Mesendoderm (in vitro differentiated cells): ENCODE measurements at regions not wholly inside any gene's neighbourhood (a gene's known extent, or its start where the extent isn't known, plus 50 kb on each side); places are given as distances from the start of the nearest gene placed in this dataset.
"Not testable (repeated sequence)": the region's sequence is repeated elsewhere in the genome, so short reads cannot be mapped to it uniquely, and the experiment has no call there.

ENCODE experiments used
- DNase-seq: peaks from one replicate; pipeline ENCODE4 v3.0.0; 2013
- H2AK5ac ChIP-seq: 2 replicates; pipeline ENCODE4 v1.6.1; 2013; ENCODE audit warnings: low read length, inconsistent platforms
- H2BK120ac ChIP-seq: 2 replicates; pipeline ENCODE4 v1.6.1; 2013; ENCODE audit warnings: low read depth, mild to moderate bottlenecking, low read length, moderate library complexity, mixed read lengths
- H2BK15ac ChIP-seq: replicated peaks from 2 replicates; pipeline ENCODE4 v1.6.1; 2013; ENCODE audit warnings: low read depth, mild to moderate bottlenecking, moderate library complexity
- H2BK5ac ChIP-seq: 2 replicates; pipeline ENCODE4 v1.6.1; 2013; ENCODE audit warnings: low read length, inconsistent platforms
- H3K18ac ChIP-seq: 2 replicates; pipeline ENCODE4 v1.6.1; 2013; ENCODE audit warnings: mild to moderate bottlenecking, low read length, mixed read lengths
- H3K23ac ChIP-seq: one replicate; pipeline ENCODE4 v1.6.1; 2013; ENCODE audit warnings: low read length
- H3K27ac ChIP-seq: 2 replicates; pipeline ENCODE4 v1.5.1; 2013; ENCODE audit warnings: low read depth, mild to moderate bottlenecking, inconsistent platforms, low read length, moderate library complexity
- H3K27me3 ChIP-seq: 2 replicates; pipeline ENCODE4 v1.6.1; 2013; ENCODE audit warnings: low read length, control low read depth, mild to moderate bottlenecking, inconsistent platforms; ENCODE audit not compliant: insufficient read depth, poor library complexity
- H3K36me3 ChIP-seq: 2 replicates; pipeline ENCODE4 v1.6.1; 2013; ENCODE audit warnings: low read length, inconsistent platforms; ENCODE audit not compliant: control insufficient read depth, insufficient read depth
- H3K4ac ChIP-seq: one replicate; pipeline ENCODE4 v1.6.1; 2013; ENCODE audit warnings: low read depth, mild to moderate bottlenecking, low read length, moderate library complexity
- H3K4me1 ChIP-seq: 2 replicates; pipeline ENCODE4 v1.6.1; 2013; ENCODE audit warnings: low read depth, low read length, inconsistent platforms; ENCODE audit not compliant: control insufficient read depth
- H3K4me2 ChIP-seq: 2 replicates; pipeline ENCODE4 v1.6.1; 2013; ENCODE audit warnings: low read length
- H3K4me3 ChIP-seq: 2 replicates; pipeline ENCODE4 v1.5.1; 2013; ENCODE audit warnings: mild to moderate bottlenecking, low read length
- H3K56ac ChIP-seq: one replicate; pipeline ENCODE4 v1.6.1; 2013; ENCODE audit warnings: low read length
- H3K79me1 ChIP-seq: 2 replicates; pipeline ENCODE4 v1.6.1; 2013; ENCODE audit warnings: low read length, inconsistent platforms
- H3K79me2 ChIP-seq: 2 replicates; pipeline ENCODE4 v1.6.1; 2013; ENCODE audit warnings: mild to moderate bottlenecking, low read length; ENCODE audit not compliant: control insufficient read depth, insufficient read depth
- H3K9ac ChIP-seq: 2 replicates; pipeline ENCODE4 v1.6.1; 2013; ENCODE audit warnings: low read length, inconsistent platforms
- H4K5ac ChIP-seq: one replicate; pipeline ENCODE4 v1.6.1; 2013; ENCODE audit warnings: low read length
- H4K8ac ChIP-seq: one replicate; pipeline ENCODE4 v1.6.1; 2013; ENCODE audit warnings: low read depth, mild to moderate bottlenecking, control low read depth, low read length, moderate library complexity
- WGBS: extraction: QIAGEN DNeasy Blood & Tissue Kit; methylation state at CpG from one replicate; pipeline ENCODE4 v1.1.7; 2013; ENCODE audit warnings: low lambda C conversion rate, missing lambda C conversion rate; ENCODE audit not compliant: insufficient coverage; ENCODE audit errors: extremely low coverage; 5-methylcytosine and 5-hydroxymethylcytosine counted together

DNA sequence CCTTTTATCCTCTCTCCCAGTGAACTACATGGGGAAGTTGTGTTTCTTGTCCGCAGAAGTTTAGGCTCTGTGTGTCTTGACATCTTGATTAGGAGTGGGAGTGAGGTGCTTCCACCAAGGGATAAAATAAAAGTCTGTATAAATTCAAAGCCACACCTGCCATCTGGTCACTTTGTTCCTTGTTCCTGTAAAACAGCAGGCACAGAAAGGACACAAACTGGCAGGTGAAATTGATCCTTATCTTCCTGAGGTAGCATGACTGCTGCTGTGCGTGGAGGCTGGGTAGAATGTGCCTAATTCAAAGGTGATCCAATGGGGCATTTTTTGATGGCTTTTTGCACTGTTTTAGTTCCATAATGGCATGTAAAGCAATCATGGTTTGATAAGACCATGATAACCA, 104.3 kb upstream of the KITLG start:
- no peak overlapping the region for H3K23ac ChIP-seq
- WGBS = no CpG with 5 or more reads among the region's 2 CpGs
- no peak overlapping the region for H3K4me2 ChIP-seq
- no peak overlapping the region for H3K9ac ChIP-seq
- no peaks in the 10 kb centered on the region for H3K27me3 ChIP-seq
- no peak overlapping the region for H3K56ac ChIP-seq
- H3K4me3 ChIP-seq = no peak overlapping the region
- H3K27ac ChIP-seq = no peak overlapping the region
- no peaks in the 10 kb centered on the region for H3K79me1 ChIP-seq
- no peak overlapping the region for H3K18ac ChIP-seq
- no peak overlapping the region for H3K4ac ChIP-seq
- DNase-seq = no peak
- no peak overlapping the region for H4K5ac ChIP-seq
- H3K36me3 ChIP-seq = no peaks in the 10 kb centered on the region
- H2BK15ac ChIP-seq = no peak overlapping the region
- H3K79me2 ChIP-seq = no peaks in the 10 kb centered on the region
- no peak overlapping the region for H4K8ac ChIP-seq
- H3K4me1 ChIP-seq = no peaks in the 10 kb centered on the region
- H2BK120ac ChIP-seq = no peak overlapping the region
- H2BK5ac ChIP-seq = no peak overlapping the region
- no peak overlapping the region for H2AK5ac ChIP-seq

DNA sequence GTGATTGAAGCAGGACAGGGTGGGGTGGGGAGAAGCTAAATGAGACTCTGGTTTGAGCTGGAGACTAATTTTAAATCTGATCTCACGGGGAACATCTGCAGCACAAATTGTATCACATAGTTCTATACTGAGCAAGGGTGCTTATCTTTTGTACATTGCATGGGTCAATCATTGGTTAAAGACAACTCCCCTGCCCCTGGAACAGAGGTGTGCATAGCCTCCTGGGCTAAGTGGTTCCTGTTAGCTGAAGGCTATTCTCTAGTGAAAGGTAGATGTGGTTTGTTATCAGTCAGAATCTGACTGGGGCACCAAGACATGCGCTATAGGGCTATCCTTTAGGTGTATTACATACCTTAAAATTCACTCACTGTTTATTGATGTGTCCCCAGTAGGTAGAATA, 103.9 kb upstream of the KITLG start:
- no peak overlapping the region for H3K9ac ChIP-seq
- H3K36me3 ChIP-seq = no peaks in the 10 kb centered on the region
- no peak overlapping the region for H2BK120ac ChIP-seq
- no peak overlapping the region for H3K4ac ChIP-seq
- H4K5ac ChIP-seq = no peak overlapping the region
- DNase-seq = no peak
- no peak overlapping the region for H2BK5ac ChIP-seq
- H3K4me1 ChIP-seq = no peaks in the 10 kb centered on the region
- no peak overlapping the region for H2BK15ac ChIP-seq
- no peak overlapping the region for H3K4me3 ChIP-seq
- no peak overlapping the region for H2AK5ac ChIP-seq
- H3K18ac ChIP-seq = no peak overlapping the region
- H3K23ac ChIP-seq = no peak overlapping the region
- no peak overlapping the region for H3K56ac ChIP-seq
- no peaks in the 10 kb centered on the region for H3K27me3 ChIP-seq
- no peak overlapping the region for H3K27ac ChIP-seq
- H3K4me2 ChIP-seq = no peak overlapping the region
- WGBS = no CpG with 5 or more reads among the region's 2 CpGs
- H3K79me2 ChIP-seq = no peaks in the 10 kb centered on the region
- H4K8ac ChIP-seq = no peak overlapping the region
- no peaks in the 10 kb centered on the region for H3K79me1 ChIP-seq

DNA sequence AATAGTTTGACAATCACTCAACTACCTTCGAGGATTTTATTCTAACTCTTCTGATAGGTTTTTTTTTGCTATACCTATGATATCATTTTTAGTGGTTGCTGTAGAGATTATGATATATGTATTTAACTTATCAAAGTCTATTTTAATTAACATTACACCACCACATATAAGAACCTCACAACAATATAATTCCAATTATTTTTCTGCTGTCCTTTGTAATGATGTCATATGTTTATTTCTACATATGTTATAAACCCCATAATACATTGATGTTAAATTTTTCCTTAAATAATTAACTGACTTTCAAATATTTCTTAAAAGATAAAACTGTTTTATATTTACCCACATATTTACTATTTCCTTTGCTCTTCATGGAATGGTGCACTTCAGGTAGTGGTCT, 103.4 kb upstream of the KITLG start:
- Histone ChIP-seq H3K4me1 (no peaks in the 10 kb centered on the region), H3K23ac (no peak overlapping the region), H3K79me2 (no peaks in the 10 kb centered on the region), H2BK120ac (no peak overlapping the region), H4K5ac (no peak overlapping the region), H3K18ac (no peak overlapping the region), H3K27me3 (no peaks in the 10 kb centered on the region), H3K36me3 (no peaks in the 10 kb centered on the region), H3K4ac (no peak overlapping the region), H2BK15ac (no peak overlapping the region), H4K8ac (no peak overlapping the region), H3K56ac (no peak overlapping the region), H3K79me1 (no peaks in the 10 kb centered on the region), H2AK5ac (no peak overlapping the region), H2BK5ac (no peak overlapping the region), H3K9ac (no peak overlapping the region), H3K4me3 (no peak overlapping the region), H3K27ac (no peak overlapping the region), H3K4me2 (no peak overlapping the region)
- no CpG with 5 or more reads among the region's 1 CpG for WGBS
- no peak for DNase-seq

DNA sequence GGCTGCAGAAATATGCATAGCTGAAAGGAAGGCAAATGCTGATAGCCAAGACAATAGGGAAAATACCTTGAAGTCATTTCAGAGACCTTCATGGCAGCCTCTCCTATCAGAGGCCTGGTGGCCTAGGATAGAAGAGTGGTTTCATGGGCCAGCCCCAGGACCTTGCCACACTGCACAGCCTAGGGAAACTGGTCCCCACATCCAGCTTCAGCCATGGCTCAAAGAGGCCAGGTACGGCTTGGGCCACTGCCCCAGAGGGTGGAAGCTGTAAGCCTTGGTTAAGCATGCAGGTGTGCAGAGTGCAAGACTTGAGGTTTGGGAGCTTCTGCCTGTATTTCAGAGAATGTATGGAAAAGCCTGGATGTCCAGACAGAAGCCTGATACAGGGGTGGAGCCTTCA, 101.0 kb upstream of the KITLG start:
- no peak overlapping the region for H3K27ac ChIP-seq

DNA sequence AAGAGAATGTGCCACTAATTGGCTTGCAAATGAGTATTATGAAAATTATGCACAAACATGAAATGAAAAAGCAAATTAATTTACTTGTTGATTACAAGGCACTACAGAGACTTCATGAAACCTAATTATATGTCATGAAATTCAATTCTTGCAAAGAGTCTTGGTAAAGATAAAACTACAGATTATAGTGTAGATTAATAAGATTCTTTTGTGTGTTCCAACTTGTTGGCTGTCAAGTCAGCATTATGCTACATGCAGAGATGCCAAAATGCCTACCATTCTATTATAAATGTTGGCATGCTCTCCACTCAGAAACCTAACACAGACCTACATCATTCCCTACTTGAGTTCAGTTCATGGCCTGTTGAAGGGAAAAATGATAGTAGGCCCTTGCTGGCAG, 97.2 kb upstream of the KITLG start:
- H3K56ac ChIP-seq = no peak overlapping the region
- no peak overlapping the region for H4K5ac ChIP-seq

More for the DNA sequence above, 101.0 kb upstream of the KITLG start:
- Histone ChIP-seq H4K5ac (no peak overlapping the region), H3K4me3 (no peak overlapping the region), H2BK5ac (no peak overlapping the region), H2BK120ac (no peak overlapping the region), H2BK15ac (no peak overlapping the region), H4K8ac (no peak overlapping the region), H3K23ac (no peak overlapping the region), H3K4me1 (no peaks in the 10 kb centered on the region), H3K79me1 (no peaks in the 10 kb centered on the region), H3K56ac (no peak overlapping the region), H3K18ac (no peak overlapping the region), H3K79me2 (no peaks in the 10 kb centered on the region), H2AK5ac (no peak overlapping the region), H3K27me3 (no peaks in the 10 kb centered on the region), H3K4ac (no peak overlapping the region), H3K36me3 (no peaks in the 10 kb centered on the region), H3K4me2 (no peak overlapping the region), H3K9ac (no peak overlapping the region)
- peak; percentile 12 for DNase-seq
- no CpG with 5 or more reads among the region's 1 CpG for WGBS

DNA sequence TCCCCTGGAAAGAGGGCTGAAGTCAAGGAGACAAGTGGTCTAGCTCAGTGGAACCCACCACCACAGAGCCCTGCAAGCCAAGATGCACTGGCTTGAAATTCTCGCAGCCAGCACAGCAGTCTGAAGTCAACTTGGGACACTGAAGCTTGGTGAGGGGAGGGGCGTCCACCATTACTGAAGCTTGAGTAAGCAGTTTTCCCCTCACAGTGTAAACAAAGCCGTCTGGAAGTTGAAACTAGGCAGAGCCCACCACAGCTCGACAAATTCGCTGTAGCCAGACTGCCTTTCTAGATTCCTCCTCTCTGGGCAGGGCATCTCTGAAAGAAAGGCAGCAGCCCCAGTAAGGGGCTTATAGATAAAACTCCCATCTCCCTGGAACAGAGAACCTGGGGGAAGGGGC, 87.3 kb upstream of the KITLG start:
- not testable (repeated sequence) for H3K4ac ChIP-seq, H3K18ac ChIP-seq, H4K8ac ChIP-seq, H3K9ac ChIP-seq, H3K4me1 ChIP-seq, H3K23ac ChIP-seq, H3K79me1 ChIP-seq, H2AK5ac ChIP-seq, H3K36me3 ChIP-seq, H3K4me3 ChIP-seq, H3K27ac ChIP-seq, H3K4me2 ChIP-seq, H3K27me3 ChIP-seq, H4K5ac ChIP-seq, H2BK15ac ChIP-seq, H2BK5ac ChIP-seq, H3K79me2 ChIP-seq, H2BK120ac ChIP-seq
- DNase-seq = peak; percentile 16
- H3K56ac ChIP-seq = peak overlapping the region; percentile 7
- WGBS = no CpG with 5 or more reads among the region's 5 CpGs

More for the DNA sequence above, 97.2 kb upstream of the KITLG start:
- Histone ChIP-seq H3K79me1 (no peaks in the 10 kb centered on the region), H2AK5ac (no peak overlapping the region), H3K27me3 (no peaks in the 10 kb centered on the region), H3K27ac (no peak overlapping the region), H3K79me2 (no peaks in the 10 kb centered on the region), H3K4me3 (no peak overlapping the region), H2BK5ac (no peak overlapping the region), H3K36me3 (no peaks in the 10 kb centered on the region), H3K23ac (no peak overlapping the region), H3K4me2 (no peak overlapping the region), H3K18ac (no peak overlapping the region), H4K8ac (no peak overlapping the region), H3K4me1 (no peaks in the 10 kb centered on the region), H3K4ac (no peak overlapping the region), H2BK15ac (no peak overlapping the region), H3K9ac (no peak overlapping the region), H2BK120ac (no peak overlapping the region)
- no peak for DNase-seq
